Ascending aorta (tissue), 2 donors: ENCODE measurements at regions not wholly inside any gene's neighbourhood (a gene's known extent, or its start where the extent isn't known, plus 50 kb on each side); places are given as distances from the start of the nearest gene placed in this dataset.

ENCODE experiments used
- DNase-seq, 2 donors: peaks; one replicate each; pipeline ENCODE4 v3.0.0-alpha.2; 2019; ENCODE audit warnings: low spot score in 2 of 2
- H3K27ac ChIP-seq, 2 donors: fragments of 200-600 bp; sonication (generic); one replicate each; pipeline ENCODE4 v1.5.1; 2016 to 2017; ENCODE audit warnings: mild to moderate bottlenecking in 1 of 2
- H3K27me3 ChIP-seq: fragments of 200-600 bp; sonication (generic); one replicate; pipeline ENCODE4 v1.5.1; 2017
- H3K36me3 ChIP-seq, 2 donors: fragments of 200-600 bp; sonication (generic); one replicate each; pipeline ENCODE4 v1.5.1; 2016
- H3K4me1 ChIP-seq, 2 donors: fragments of 200-600 bp; sonication (generic); one replicate each; pipeline ENCODE4 v1.5.1; 2016 to 2017; ENCODE audit warnings: mild to moderate bottlenecking in 1 of 2
- H3K4me3 ChIP-seq, 2 donors: fragments of 200-600 bp; sonication (generic); one replicate each; pipeline ENCODE4 v1.5.1; 2016 to 2017; ENCODE audit warnings: mild to moderate bottlenecking in 1 of 2
- H3K9me3 ChIP-seq, 2 donors: fragments of 200-600 bp; sonication (generic); one replicate each; pipeline ENCODE4 v1.5.1; 2016
- CTCF ChIP-seq, 3 experiments: fragments of 200-600 bp in 2 of 3; fragments of 450-650 bp in 1 of 3; sonication (generic) in 2 of 3; IDR thresholded peaks; one replicate each; pipeline ENCODE4 v1.5.1; 2016 to 2019; ENCODE audit warnings: antibody characterized with exemption in 3 of 3, mild to moderate bottlenecking in 1 of 3, moderate library complexity in 1 of 3
- intact Hi-C: fragments of 100-400 bp; cut with DNase I; formaldehyde crosslinking; loops from one replicate; pipeline ENCODE4 v1.15.1; 2023

- Histone ChIP-seq H3K4me3 (no peak overlapping the region), H3K27me3 (no peaks in the 10 kb centered on the region), H3K4me1 (no peaks in the 10 kb centered on the region), H3K27ac (no peak overlapping the region), H3K9me3 (no peaks in the 10 kb centered on the region), H3K36me3 (no peaks in the 10 kb centered on the region)
- no peak for TF ChIP-seq CTCF (IDR thresholded peaks at IDR 0.05)
- intact Hi-C loops: no loop called here
- DNase-seq: no peak
These were observed 72.8 kb upstream of the CNR1 start for GRCh38 chr6:88238901-88239300.

- Histone ChIP-seq H3K9me3 (no peaks in the 10 kb centered on the region), H3K4me1 (no peaks in the 10 kb centered on the region), H3K4me3 (no peak overlapping the region), H3K27ac (no peak overlapping the region), H3K36me3 (no peaks in the 10 kb centered on the region), H3K27me3 (no peaks in the 10 kb centered on the region)
- DNase-seq: no peak
- intact Hi-C loops: no loop called here
- TF ChIP-seq CTCF (IDR thresholded peaks at IDR 0.05): no peak
These were observed 71.9 kb upstream of the CNR1 start for GRCh38 chr6:88238065-88238464.

- intact Hi-C loops: no loop called here
- Histone ChIP-seq H3K9me3 (peaks cover 0 to 3% of the 10 kb centered on the region in 2 donors), H3K27ac (no peak overlapping the region), H3K36me3 (no peaks in the 10 kb centered on the region), H3K4me3 (no peak overlapping the region), H3K4me1 (no peaks in the 10 kb centered on the region), H3K27me3 (no peaks in the 10 kb centered on the region)
- DNase-seq: no peak
- no peak for TF ChIP-seq CTCF (IDR thresholded peaks at IDR 0.05)
These were observed 70.6 kb upstream of the CNR1 start for GRCh38 chr6:88236612-88237360.

- no peak for DNase-seq
- Histone ChIP-seq H3K36me3 (no peaks in the 10 kb centered on the region), H3K4me1 (no peaks in the 10 kb centered on the region), H3K9me3 (peaks cover 0 to 17% of the 10 kb centered on the region in 2 donors), H3K4me3 (no peak overlapping the region), H3K27ac (no peak overlapping the region), H3K27me3 (no peaks in the 10 kb centered on the region)
- intact Hi-C loops: no loop called here
- no peak for TF ChIP-seq CTCF (IDR thresholded peaks at IDR 0.05)
These were observed 66.6 kb upstream of the CNR1 start for GRCh38 chr6:88232753-88233152.

GRCh38 chr6:88223298-88223697, 57.2 kb upstream of the CNR1 start:
- intact Hi-C loops: loop anchor here (2.0 kb wide), 1 partner anchor 22 kb away; no protein-coding TSS in a partner anchor
- Histone ChIP-seq H3K9me3 (no peaks in the 10 kb centered on the region), H3K27me3 (no peaks in the 10 kb centered on the region), H3K36me3 (no peaks in the 10 kb centered on the region), H3K4me1 (no peaks in the 10 kb centered on the region), H3K4me3 (no peak overlapping the region), H3K27ac (no peak overlapping the region)
- TF ChIP-seq CTCF (IDR thresholded peaks at IDR 0.05): no peak
- DNase-seq: no peak
